Epithelial cell of proximal tubule (primary cell): ENCODE measurements at regions not wholly inside any gene's neighbourhood (a gene's known extent, or its start where the extent isn't known, plus 50 kb on each side); places are given as distances from the start of the nearest gene placed in this dataset.
"Not testable (repeated sequence)": the region's sequence is repeated elsewhere in the genome, so short reads cannot be mapped to it uniquely, and the experiment has no call there.

Source experiments
- DNase-seq: peaks from one replicate; pipeline ENCODE4 v3.0.0-alpha.2; 2011; ENCODE audit warnings: low read depth
- H3K4me3 ChIP-seq: 2 replicates; pipeline ENCODE4 v1.5.1; 2011; ENCODE audit warnings: low read depth, mild to moderate bottlenecking, low read length
- TF ChIP-seq, protein P1 (sequence below): conservative IDR thresholded peaks from 2 replicates; pipeline ENCODE4 v1.5.1; 2012; ENCODE audit warnings: low read depth, mild to moderate bottlenecking, low read length

DNA sequence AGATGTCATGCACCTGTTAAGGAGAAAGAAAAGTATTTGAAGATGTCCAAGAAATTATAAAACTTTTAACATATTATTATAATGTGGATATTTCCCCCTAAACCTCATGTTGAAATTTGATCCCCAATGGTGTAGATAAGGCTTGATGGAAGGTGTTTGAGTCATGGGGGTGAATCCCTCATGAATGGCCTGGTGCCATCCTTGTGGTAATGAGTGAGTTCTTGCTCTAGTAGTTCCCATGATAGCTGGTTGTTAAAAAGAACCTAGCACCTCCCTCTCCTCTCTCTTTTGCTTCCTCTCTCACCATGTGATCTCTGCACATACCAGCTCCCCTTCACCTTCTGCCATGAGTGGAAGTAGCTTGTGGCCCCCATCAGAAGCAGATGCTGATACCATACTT lies 176.6 kb upstream of the NR3C2 start:
- peak; percentile 1 for DNase-seq
- TF ChIP-seq, protein P1, sequence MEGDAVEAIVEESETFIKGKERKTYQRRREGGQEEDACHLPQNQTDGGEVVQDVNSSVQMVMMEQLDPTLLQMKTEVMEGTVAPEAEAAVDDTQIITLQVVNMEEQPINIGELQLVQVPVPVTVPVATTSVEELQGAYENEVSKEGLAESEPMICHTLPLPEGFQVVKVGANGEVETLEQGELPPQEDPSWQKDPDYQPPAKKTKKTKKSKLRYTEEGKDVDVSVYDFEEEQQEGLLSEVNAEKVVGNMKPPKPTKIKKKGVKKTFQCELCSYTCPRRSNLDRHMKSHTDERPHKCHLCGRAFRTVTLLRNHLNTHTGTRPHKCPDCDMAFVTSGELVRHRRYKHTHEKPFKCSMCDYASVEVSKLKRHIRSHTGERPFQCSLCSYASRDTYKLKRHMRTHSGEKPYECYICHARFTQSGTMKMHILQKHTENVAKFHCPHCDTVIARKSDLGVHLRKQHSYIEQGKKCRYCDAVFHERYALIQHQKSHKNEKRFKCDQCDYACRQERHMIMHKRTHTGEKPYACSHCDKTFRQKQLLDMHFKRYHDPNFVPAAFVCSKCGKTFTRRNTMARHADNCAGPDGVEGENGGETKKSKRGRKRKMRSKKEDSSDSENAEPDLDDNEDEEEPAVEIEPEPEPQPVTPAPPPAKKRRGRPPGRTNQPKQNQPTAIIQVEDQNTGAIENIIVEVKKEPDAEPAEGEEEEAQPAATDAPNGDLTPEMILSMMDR = no peak
- no peak overlapping the region for H3K4me3 ChIP-seq

DNA sequence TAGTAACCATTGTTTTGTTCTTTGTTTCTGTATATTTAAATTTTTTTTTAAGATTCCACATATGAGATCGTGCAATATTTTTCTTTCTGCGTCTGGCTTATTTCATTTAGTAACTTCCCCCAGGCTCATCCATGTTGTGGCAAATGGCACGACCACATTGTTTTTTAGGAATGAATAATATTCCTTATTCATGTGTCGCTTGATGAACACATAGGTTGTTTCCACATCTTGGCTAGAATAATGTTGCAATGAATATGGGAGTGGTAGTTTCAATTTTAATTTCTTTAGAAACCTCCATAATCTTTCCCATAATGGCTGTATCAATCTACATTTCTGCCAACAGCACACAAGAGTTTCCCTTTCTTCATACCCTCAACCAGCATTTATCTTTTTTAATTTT lies 166.8 kb upstream of the NR3C2 start:
- H3K4me3 ChIP-seq = no peak overlapping the region
- no peak for DNase-seq
- TF ChIP-seq, protein P1 = no peak

DNA sequence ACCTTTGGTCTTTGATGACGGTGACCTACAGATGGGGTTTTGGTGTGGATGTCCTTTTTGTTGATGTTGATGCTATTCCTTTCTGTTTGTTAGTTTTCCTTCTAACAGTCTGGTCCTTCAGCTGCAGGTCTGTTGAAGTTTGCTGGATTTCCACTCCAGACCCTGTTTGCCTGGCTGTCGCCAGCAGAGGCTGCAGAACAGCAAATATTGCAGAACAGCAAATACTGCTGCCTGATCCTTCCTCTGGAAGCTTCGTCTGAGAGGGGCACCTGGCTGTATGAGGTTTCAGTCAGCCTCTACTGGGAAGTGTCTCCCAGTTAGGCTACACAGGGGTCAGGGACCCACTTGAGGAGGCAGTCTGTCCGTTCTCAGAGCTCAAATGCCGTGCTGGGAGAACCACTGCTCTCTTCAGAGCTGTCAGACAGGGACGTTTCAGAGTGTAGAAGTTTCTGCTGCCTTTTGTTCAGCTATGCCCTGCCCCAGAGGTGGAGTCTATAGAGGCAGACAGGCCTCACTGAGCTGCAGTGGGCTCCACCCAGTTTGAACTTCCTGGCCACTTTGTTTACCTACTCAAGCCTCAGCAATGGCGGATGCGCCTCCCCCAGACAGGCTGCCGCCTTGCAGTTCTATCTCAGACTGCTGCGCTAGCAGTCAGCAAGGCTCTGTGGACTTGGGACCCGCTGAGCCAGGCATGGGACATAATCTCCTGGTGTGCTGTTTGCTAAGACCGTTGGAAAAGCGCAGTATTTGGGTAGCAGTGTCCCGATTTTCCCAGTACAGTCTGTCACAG lies 156.4 kb upstream of the NR3C2 start:
- DNase-seq, H3K4me3 ChIP-seq: not testable (repeated sequence)

DNA sequence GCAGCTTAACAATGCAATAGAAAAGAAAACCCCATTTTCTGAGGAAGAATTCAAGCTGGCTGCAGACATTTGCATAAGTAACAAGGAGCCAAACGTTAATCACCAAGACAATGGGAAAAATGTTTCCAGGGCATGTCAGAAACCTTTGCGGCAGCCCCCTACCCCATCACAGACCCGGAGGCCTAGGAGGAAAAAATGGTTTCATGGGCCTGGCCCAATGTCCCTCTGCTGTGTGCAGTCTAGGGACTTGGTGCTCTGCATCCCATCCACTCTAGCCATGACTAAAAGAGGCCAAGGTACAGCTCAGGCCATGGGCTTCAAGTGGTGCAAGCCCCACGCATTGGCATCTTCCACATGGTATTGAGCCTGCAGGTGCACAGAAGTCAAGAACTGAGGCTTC lies 147.0 kb upstream of the NR3C2 start:
- H3K4me3 ChIP-seq = no peak overlapping the region
- no peak for DNase-seq
- TF ChIP-seq, protein P1 = no peak

DNA sequence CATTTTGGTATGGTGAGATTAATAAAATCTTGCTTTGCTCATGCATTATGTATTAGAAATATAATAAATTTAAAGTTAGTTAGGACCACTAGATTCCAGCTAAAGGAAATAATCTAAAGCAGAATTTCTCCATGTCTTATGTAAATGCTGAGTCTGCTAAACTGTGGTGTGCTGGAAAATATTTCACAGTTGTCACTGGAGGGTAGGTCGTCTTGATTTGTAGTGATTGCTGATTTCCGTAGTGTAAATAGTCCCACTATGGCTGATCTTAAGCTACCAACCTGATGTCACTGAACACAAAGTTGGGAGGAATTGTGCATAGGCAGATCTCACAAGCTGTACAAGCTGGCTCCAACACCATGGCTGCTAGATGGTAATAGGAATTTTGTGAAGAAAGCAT lies 133.4 kb upstream of the NR3C2 start:
- no peak overlapping the region for H3K4me3 ChIP-seq
- TF ChIP-seq, protein P1 = no peak

DNA sequence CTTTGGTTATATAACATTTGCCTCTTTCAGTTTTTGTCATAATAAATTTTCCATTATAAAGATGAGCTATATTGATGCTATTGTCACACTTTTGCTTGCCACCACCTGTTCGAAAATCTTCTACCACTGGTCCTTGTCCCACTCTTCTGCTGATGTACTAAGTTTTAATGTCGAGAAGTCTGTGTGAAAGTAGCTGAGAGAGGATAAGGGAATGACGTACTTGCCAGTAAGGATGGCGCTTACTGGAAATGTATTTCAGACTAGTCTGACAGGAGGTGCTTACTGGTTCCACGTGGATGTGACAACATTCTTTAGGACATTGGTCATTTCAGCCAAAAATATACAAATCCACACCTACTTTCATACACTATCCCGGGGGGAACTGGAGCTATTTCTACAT lies 132.7 kb upstream of the NR3C2 start:
- H3K4me3 ChIP-seq = no peak overlapping the region
- no peak for DNase-seq
- TF ChIP-seq, protein P1 = no peak

More for the DNA sequence above, 133.4 kb upstream of the NR3C2 start:
- DNase-seq = no peak

DNA sequence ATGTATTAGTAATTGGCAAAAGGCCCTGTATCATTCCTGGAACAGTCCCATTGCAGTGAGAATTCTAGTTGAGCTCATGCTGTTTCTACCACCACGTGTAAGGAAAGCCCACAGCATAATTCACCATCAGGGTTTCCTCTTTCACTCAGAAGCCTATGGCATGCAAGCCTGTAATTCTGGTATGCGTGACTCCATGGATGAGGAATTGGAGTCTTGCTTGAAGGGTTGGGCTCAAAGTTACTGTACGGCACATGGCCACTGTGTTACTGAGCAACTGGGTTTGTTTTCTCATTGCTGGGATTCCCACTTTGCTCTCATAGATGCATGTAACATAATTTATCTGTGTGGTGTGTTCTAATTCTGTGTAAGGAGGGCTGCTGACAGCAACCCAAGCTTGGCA lies 132.3 kb upstream of the NR3C2 start:
- DNase-seq = peak; percentile 29
- TF ChIP-seq, protein P1 = no peak
- no peak overlapping the region for H3K4me3 ChIP-seq
